Esophagus squamous epithelium (tissue), 5 donors: ENCODE measurements at regions not wholly inside any gene's neighbourhood (a gene's known extent, or its start where the extent isn't known, plus 50 kb on each side); places are given as distances from the start of the nearest gene placed in this dataset.

ENCODE experiments used
- DNase-seq: peaks from one replicate; lab custom pipeline; 2025; lab: John Stamatoyannopoulos, UW
- H3K27ac ChIP-seq, 4 donors: fragments of 200-600 bp; sonication (generic); one replicate each; pipeline ENCODE4 v1.5.1; 2016 to 2019; ENCODE audit warnings: mild to moderate bottlenecking in 1 of 4
- H3K27me3 ChIP-seq, 4 donors: fragments of 200-600 bp; sonication (generic); 1 replicate in 3 of 4; 2 replicates in 1 of 4; pipeline versions ENCODE4 v1.5.1 to v1.6.0; 2017 to 2021; ENCODE audit warnings: antibody characterized with exemption in 1 of 4
- H3K36me3 ChIP-seq, 3 donors: fragments of 200-600 bp; sonication (generic); one replicate each; pipeline ENCODE4 v1.5.1; 2016 to 2019
- H3K4me1 ChIP-seq, 3 donors: fragments of 200-600 bp; sonication (generic); one replicate each; pipeline ENCODE4 v1.5.1; 2017 to 2019
- H3K4me3 ChIP-seq, 4 donors: fragments of 200-600 bp; sonication (generic); 1 replicate in 3 of 4; 2 replicates in 1 of 4; pipeline ENCODE4 v1.5.1; 2016 to 2019; ENCODE audit warnings: mild to moderate bottlenecking in 2 of 4, moderate library complexity in 1 of 4
- H3K9me3 ChIP-seq, 3 donors: fragments of 200-600 bp; sonication (generic); one replicate each; pipeline ENCODE4 v1.5.1; 2016 to 2019
- POLR2A ChIP-seq, 4 donors: fragments of 450-650 bp; IDR thresholded peaks; one replicate each; pipeline ENCODE4 v1.6.1; 2017; ENCODE audit warnings: antibody characterized with exemption in 4 of 4, mild to moderate bottlenecking in 4 of 4, moderate library complexity in 3 of 4
- WGBS, 2 donors: methylation state at CpG; one replicate each; pipeline ENCODE4 v1.1.5; 2018; 5-methylcytosine and 5-hydroxymethylcytosine counted together
- intact Hi-C: fragments of 100-400 bp; cut with DNase I; formaldehyde crosslinking; loops from one replicate; pipeline ENCODE4 v1.15.0; 2022
- TF ChIP-seq, protein P1 (sequence below), 6 experiments: fragments of 450-650 bp in 4 of 6; fragments of 200-600 bp in 2 of 6; sonication (generic) in 2 of 6; IDR thresholded peaks; one replicate each; pipeline ENCODE4 v1.5.1; 2016 to 2019; ENCODE audit warnings: antibody characterized with exemption in 6 of 6, mild to moderate bottlenecking in 4 of 6, moderate library complexity in 4 of 6
- donor health status: DM: yes; HTN: yes; CAD: no.

DNA sequence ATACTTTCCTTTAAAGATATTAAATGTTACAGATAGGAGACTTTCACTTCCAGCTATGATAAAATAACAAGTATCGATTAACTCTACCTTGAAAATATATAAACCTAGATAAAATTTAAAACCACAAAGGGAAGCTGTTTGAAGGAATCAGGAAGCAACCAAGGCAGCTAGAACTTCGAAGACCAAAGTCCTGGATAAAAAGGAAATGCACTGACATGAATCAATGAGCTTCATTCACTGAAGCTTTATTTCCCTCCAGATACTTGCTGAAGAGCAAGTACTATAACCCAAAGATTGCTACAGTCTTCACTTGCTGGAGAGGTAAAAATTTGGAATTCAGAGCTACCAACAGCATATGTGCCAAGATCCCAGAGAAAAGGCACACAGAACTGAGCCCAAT lies 144.1 kb downstream of the PIK3R1 start:
- TF ChIP-seq POLR2A (IDR thresholded peaks at IDR 0.05) = no peak
- TF ChIP-seq, protein P1, sequence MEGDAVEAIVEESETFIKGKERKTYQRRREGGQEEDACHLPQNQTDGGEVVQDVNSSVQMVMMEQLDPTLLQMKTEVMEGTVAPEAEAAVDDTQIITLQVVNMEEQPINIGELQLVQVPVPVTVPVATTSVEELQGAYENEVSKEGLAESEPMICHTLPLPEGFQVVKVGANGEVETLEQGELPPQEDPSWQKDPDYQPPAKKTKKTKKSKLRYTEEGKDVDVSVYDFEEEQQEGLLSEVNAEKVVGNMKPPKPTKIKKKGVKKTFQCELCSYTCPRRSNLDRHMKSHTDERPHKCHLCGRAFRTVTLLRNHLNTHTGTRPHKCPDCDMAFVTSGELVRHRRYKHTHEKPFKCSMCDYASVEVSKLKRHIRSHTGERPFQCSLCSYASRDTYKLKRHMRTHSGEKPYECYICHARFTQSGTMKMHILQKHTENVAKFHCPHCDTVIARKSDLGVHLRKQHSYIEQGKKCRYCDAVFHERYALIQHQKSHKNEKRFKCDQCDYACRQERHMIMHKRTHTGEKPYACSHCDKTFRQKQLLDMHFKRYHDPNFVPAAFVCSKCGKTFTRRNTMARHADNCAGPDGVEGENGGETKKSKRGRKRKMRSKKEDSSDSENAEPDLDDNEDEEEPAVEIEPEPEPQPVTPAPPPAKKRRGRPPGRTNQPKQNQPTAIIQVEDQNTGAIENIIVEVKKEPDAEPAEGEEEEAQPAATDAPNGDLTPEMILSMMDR (IDR thresholded peaks at IDR 0.05) = no peak
- intact Hi-C loops = no loop called here
- no peak for DNase-seq
- H3K4me3 ChIP-seq = no peak overlapping the region
- WGBS, 2 donors = 72 to 78% methylated on average over 2 of the region's 2 CpGs
- no peaks in the 10 kb centered on the region for H3K36me3 ChIP-seq
- no peaks in the 10 kb centered on the region for H3K27me3 ChIP-seq
- H3K9me3 ChIP-seq = peaks cover 0 to 4% (median 0%) of the 10 kb centered on the region in 3 donors
- peaks cover 0 to 5% (median 0%) of the 10 kb centered on the region in 3 donors for H3K4me1 ChIP-seq
- H3K27ac ChIP-seq = no peak overlapping the region

DNA sequence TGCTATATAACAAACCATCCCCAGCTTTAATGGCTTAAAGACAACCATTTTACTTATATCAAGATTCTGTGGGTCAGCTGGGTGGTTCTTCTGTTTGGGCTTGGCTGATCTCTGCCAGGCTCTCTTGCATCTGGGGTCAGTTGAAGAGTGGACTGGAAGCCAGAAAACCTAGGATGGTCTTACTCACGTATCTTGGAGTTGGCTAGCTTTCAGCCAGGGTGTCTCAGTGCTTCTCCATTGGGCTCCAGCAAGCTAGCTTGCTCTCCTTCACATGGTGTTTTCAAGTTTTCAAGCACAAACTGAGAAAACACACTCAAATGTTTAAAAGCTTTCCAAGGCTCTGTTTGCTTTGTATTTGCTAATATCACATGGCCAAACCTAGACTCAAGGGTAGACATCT lies 146.8 kb downstream of the PIK3R1 start:
- DNase-seq = no peak
- 83 to 91% methylated on average over 1 of the region's 1 CpG for WGBS, 2 donors
- TF ChIP-seq, protein P1 (IDR thresholded peaks at IDR 0.05) = no peak
- no peak for TF ChIP-seq POLR2A (IDR thresholded peaks at IDR 0.05)
- peaks cover 0 to 5% (median 0%) of the 10 kb centered on the region in 3 donors for H3K4me1 ChIP-seq
- intact Hi-C loops = no loop called here
- H3K27ac ChIP-seq = no peak overlapping the region
- H3K9me3 ChIP-seq = peaks cover 0 to 4% (median 0%) of the 10 kb centered on the region in 3 donors
- no peak overlapping the region for H3K4me3 ChIP-seq
- H3K36me3 ChIP-seq = no peaks in the 10 kb centered on the region
- H3K27me3 ChIP-seq = no peaks in the 10 kb centered on the region

DNA sequence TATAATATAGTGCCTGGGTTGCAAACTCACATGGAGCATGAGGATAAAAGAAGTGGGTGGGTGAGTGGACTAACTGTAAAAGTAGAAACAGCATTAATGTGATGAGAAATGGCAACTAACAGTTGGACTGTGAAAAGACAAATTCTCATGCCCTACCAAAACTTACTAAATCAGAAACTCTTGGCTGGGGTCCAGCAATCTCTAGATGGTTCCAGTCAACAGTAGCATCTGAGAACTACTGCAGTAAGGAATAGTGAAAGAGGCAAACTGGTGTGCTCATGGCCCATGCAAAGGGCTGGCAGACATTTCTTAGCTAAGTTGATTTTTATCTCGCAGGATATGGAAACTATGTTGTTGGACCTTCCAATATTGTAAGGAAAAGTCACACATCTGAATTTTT lies 150.3 kb downstream of the PIK3R1 start:
- Histone ChIP-seq H3K4me1 (peaks cover 0 to 17% (median 0%) of the 10 kb centered on the region in 3 donors), H3K27ac (no peak overlapping the region), H3K27me3 (no peaks in the 10 kb centered on the region), H3K36me3 (no peaks in the 10 kb centered on the region), H3K9me3 (peaks cover 0 to 4% (median 0%) of the 10 kb centered on the region in 3 donors), H3K4me3 (no peak overlapping the region)
- WGBS, 2 donors = 92 to 95% methylated on average over 1 of the region's 1 CpG
- intact Hi-C loops = no loop called here
- TF ChIP-seq, protein P1 (IDR thresholded peaks at IDR 0.05) = no peak
- TF ChIP-seq POLR2A (IDR thresholded peaks at IDR 0.05) = no peak
- no peak for DNase-seq

DNA sequence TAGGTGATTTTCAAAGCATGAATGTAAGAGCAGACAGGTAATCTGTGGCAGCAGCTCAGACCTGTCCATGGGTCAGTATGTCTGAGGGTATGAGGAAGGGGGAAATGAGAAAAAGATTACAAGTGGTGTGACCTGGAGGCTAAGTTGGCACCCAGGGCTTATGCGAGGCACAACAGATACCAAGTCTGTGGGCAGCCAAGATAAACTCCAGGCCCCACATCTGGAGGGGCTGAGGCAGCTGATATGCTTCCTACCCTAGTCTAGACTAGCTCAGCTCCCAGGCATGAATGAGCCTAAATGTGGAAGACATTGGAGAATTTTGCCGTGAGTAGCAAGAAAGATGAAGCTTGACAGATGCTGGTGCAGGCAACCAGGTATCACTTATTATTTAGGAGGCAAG lies 151.7 kb downstream of the PIK3R1 start:
- 85 to 92% methylated on average over 2 of the region's 2 CpGs for WGBS, 2 donors
- no peak for DNase-seq
- intact Hi-C loops = no loop called here
- Histone ChIP-seq H3K27ac (no peak overlapping the region), H3K4me1 (peaks cover 0 to 17% (median 0%) of the 10 kb centered on the region in 3 donors), H3K36me3 (no peaks in the 10 kb centered on the region), H3K4me3 (no peak overlapping the region), H3K9me3 (peaks cover 0 to 4% (median 0%) of the 10 kb centered on the region in 3 donors), H3K27me3 (no peaks in the 10 kb centered on the region)
- TF ChIP-seq, protein P1 (IDR thresholded peaks at IDR 0.05) = no peak
- TF ChIP-seq POLR2A (IDR thresholded peaks at IDR 0.05) = no peak

DNA sequence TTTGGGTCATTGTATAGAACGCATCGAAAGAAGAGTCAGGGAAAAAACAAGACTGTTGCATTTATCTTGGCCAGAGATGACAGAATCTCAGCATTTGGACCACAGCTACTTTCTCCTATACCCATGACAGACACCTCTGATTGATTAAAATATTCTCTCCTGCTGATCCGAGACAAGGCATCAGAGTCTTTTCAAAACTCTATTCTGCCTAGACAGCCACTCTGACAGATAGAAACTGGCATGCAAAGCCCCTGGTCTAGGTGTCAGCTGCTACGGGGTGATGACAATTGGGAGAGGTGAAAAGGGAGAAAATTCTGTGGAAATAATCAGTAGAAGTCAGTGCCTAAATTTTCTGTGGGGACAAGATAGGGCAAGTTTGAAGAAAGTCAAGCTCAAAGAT lies 152.2 kb downstream of the PIK3R1 start:
- Histone ChIP-seq H3K27ac (no peak overlapping the region), H3K4me3 (no peak overlapping the region), H3K27me3 (no peaks in the 10 kb centered on the region), H3K4me1 (peaks cover 0 to 17% (median 0%) of the 10 kb centered on the region in 3 donors), H3K36me3 (no peaks in the 10 kb centered on the region), H3K9me3 (peaks cover 0 to 4% (median 0%) of the 10 kb centered on the region in 3 donors)
- TF ChIP-seq, protein P1 (IDR thresholded peaks at IDR 0.05) = no peak
- TF ChIP-seq POLR2A (IDR thresholded peaks at IDR 0.05) = no peak
- no peak for DNase-seq
- 51 to 78% methylated on average over 4 of the region's 4 CpGs for WGBS, 2 donors
- intact Hi-C loops = no loop called here
